HEK293 (cell line): ENCODE measurements at regions not wholly inside any gene's neighbourhood (a gene's known extent, or its start where the extent isn't known, plus 50 kb on each side); places are given as distances from the start of the nearest gene placed in this dataset.

Experiments
- CTCF ChIA-PET: fragments of 350-600 bp; formaldehyde crosslinking; extraction: SDS; loops from one replicate; lab custom pipeline; 2021; ENCODE audit warnings: antibody characterized with exemption; lab: Yijun Ruan, JAX
- POLR2A ChIA-PET: fragments of 300-600 bp; formaldehyde crosslinking; extraction: SDS; loops from one replicate; lab custom pipeline; 2020; ENCODE audit warnings: antibody characterized with exemption, inconsistent platforms; lab: Yijun Ruan, JAX
- H3K27ac ChIP-seq: fragments of 200-500 bp; sonication (Bioruptor generic); 2 replicates; pipeline ENCODE4 v1.5.1; 2014; ENCODE audit warnings: low read depth, low read length, control low read depth, inconsistent platforms; ENCODE audit errors: extremely low read depth
- H3K36me3 ChIP-seq, 2 experiments: fragments of 200-500 bp in 1 of 2; sonication (Bioruptor generic) in 1 of 2; 1 replicate in 1 of 2; 2 replicates in 1 of 2; pipeline ENCODE4 v1.5.1; 2014 to 2017; ENCODE audit warnings: inconsistent platforms in 2 of 2, low read length in 2 of 2; ENCODE audit not compliant: control insufficient read depth in 2 of 2, insufficient read depth in 1 of 2
- H3K4me1 ChIP-seq: fragments of 200-500 bp; sonication (Bioruptor generic); 2 replicates; pipeline ENCODE4 v1.5.1; 2014; ENCODE audit warnings: mild to moderate bottlenecking, low read length, inconsistent platforms; ENCODE audit not compliant: control insufficient read depth, insufficient read depth
- H3K4me3 ChIP-seq: 2 replicates; pipeline ENCODE4 v1.5.1; 2011; ENCODE audit warnings: low read depth, mild to moderate bottlenecking, control low read depth, low read length, moderate library complexity
- H3K9me3 ChIP-seq: fragments of 200-500 bp; sonication (Bioruptor generic); 2 replicates; pipeline ENCODE4 v1.5.1; 2014; ENCODE audit warnings: low read depth, low read length, inconsistent platforms; ENCODE audit not compliant: control insufficient read depth, insufficient read depth
- ELK4 ChIP-seq: IDR thresholded peaks from 2 replicates; pipeline ENCODE4 v1.6.1; 2011; ENCODE audit warnings: mild to moderate bottlenecking, low read depth, low read length, borderline replicate concordance
- MEIS1 ChIP-seq: sonication (generic); formaldehyde crosslinking; IDR thresholded peaks from 2 replicates; pipeline ENCODE4 v1.8.1; 2022; ENCODE audit warnings: missing genetic modification reagents, mild to moderate bottlenecking, borderline replicate concordance
- MYNN ChIP-seq: fragments of 450-650 bp; formaldehyde crosslinking; IDR thresholded peaks from 2 replicates; pipeline ENCODE4 v1.5.1; 2016; ENCODE audit warnings: missing biosample characterization, missing genetic modification characterization, borderline replicate concordance
- OVOL3 ChIP-seq: fragments of 450-650 bp; formaldehyde crosslinking; IDR thresholded peaks from 2 replicates; pipeline ENCODE4 v1.5.1; 2016; ENCODE audit warnings: missing biosample characterization, missing genetic modification characterization
- REPIN1 ChIP-seq: fragments of 450-650 bp; formaldehyde crosslinking; IDR thresholded peaks from 2 replicates; pipeline ENCODE4 v1.5.1; 2017; ENCODE audit warnings: missing biosample characterization, missing genetic modification characterization, low read depth
- TRIM28 ChIP-seq: IDR thresholded peaks from 2 replicates; pipeline ENCODE4 v1.6.1; 2011; ENCODE audit warnings: low read length, control low read depth, borderline replicate concordance
- ZBTB6 ChIP-seq: fragments of 450-650 bp; formaldehyde crosslinking; IDR thresholded peaks from 2 replicates; pipeline ENCODE4 v1.5.1; 2017; ENCODE audit warnings: missing biosample characterization, missing genetic modification characterization
- ZNF114 ChIP-seq: fragments of 450-650 bp; formaldehyde crosslinking; IDR thresholded peaks from 2 replicates; pipeline ENCODE4 v1.5.0; 2017; ENCODE audit warnings: missing biosample characterization, missing genetic modification characterization
- ZNF174 ChIP-seq: fragments of 450-650 bp; formaldehyde crosslinking; IDR thresholded peaks from 2 replicates; pipeline ENCODE4 v1.5.0; 2017; ENCODE audit warnings: missing biosample characterization, mild to moderate bottlenecking, missing genetic modification characterization
- ZNF211 ChIP-seq: fragments of 450-650 bp; formaldehyde crosslinking; IDR thresholded peaks from 2 replicates; pipeline ENCODE4 v1.5.1; 2016; ENCODE audit warnings: low read depth, missing biosample characterization, missing genetic modification characterization
- ZNF223 ChIP-seq: fragments of 450-650 bp; formaldehyde crosslinking; IDR thresholded peaks from 2 replicates; pipeline ENCODE4 v1.5.1; 2016; ENCODE audit warnings: missing biosample characterization, missing genetic modification characterization
- ZNF311 ChIP-seq: fragments of 450-650 bp; formaldehyde crosslinking; IDR thresholded peaks from 2 replicates; pipeline ENCODE4 v1.5.1; 2017; ENCODE audit warnings: missing biosample characterization, missing genetic modification characterization, borderline replicate concordance
- ZNF398 ChIP-seq: fragments of 450-650 bp; formaldehyde crosslinking; IDR thresholded peaks from 2 replicates; pipeline ENCODE4 v1.5.1; 2017; ENCODE audit warnings: missing biosample characterization, missing genetic modification characterization
- ZNF510 ChIP-seq: fragments of 450-650 bp; formaldehyde crosslinking; IDR thresholded peaks from 2 replicates; pipeline ENCODE4 v1.5.1; 2018; ENCODE audit warnings: mild to moderate bottlenecking, missing genetic modification characterization, missing biosample characterization; ENCODE audit not compliant: insufficient replicate concordance
- ZNF529 ChIP-seq: fragments of 450-650 bp; formaldehyde crosslinking; IDR thresholded peaks from 2 replicates; pipeline ENCODE4 v1.5.1; 2017; ENCODE audit warnings: missing genetic modification characterization, missing biosample characterization; ENCODE audit not compliant: insufficient replicate concordance
- ZNF664 ChIP-seq: fragments of 450-650 bp; formaldehyde crosslinking; IDR thresholded peaks from 2 replicates; pipeline ENCODE4 v1.5.1; 2016; ENCODE audit warnings: missing biosample characterization, missing genetic modification characterization
- ZSCAN30 ChIP-seq: fragments of 450-650 bp; IDR thresholded peaks from 2 replicates; pipeline ENCODE4 v1.5.1; 2018; ENCODE audit warnings: missing biosample characterization, mild to moderate bottlenecking, missing genetic modification characterization, moderate library complexity
- TF ChIP-seq, protein P1 (sequence below): fragments of 450-650 bp; formaldehyde crosslinking; IDR thresholded peaks from 2 replicates; pipeline ENCODE4 v1.5.1; 2016; ENCODE audit warnings: missing biosample characterization, missing genetic modification characterization
- TF ChIP-seq, protein P2 (sequence below): fragments of 450-650 bp; formaldehyde crosslinking; conservative IDR thresholded peaks from 2 replicates; pipeline ENCODE4 v1.5.1; 2016; ENCODE audit warnings: low read depth, missing biosample characterization, missing genetic modification characterization
- TF ChIP-seq, protein P3 (sequence below): fragments of 450-650 bp; formaldehyde crosslinking; IDR thresholded peaks from 2 replicates; pipeline ENCODE4 v1.5.1; 2016; ENCODE audit warnings: missing biosample characterization, missing genetic modification characterization

DNA sequence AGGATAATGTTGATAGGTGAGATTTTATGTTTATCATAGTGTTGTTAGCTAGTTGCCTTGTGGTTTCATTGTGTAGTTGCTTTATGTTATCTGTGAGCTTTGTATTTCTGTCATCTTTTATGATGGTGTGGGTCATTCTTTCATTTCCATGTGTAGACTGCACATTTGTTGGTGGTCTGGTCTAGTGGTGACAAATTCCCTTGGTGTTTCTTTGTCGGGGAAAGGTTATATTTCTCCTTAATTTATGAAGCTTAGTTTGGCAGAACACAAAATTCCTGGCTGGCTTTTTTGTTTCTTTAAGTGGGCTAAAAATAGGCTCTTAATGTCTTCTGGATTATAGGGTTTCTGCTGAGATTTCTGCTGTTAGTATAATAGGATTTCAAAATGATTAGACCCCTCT is 347.2 kb upstream of the ADAMTS5 start (continued):
- no peak for TF ChIP-seq OVOL3
- TF ChIP-seq MEIS1, result no peak
- TF ChIP-seq, protein P1, sequence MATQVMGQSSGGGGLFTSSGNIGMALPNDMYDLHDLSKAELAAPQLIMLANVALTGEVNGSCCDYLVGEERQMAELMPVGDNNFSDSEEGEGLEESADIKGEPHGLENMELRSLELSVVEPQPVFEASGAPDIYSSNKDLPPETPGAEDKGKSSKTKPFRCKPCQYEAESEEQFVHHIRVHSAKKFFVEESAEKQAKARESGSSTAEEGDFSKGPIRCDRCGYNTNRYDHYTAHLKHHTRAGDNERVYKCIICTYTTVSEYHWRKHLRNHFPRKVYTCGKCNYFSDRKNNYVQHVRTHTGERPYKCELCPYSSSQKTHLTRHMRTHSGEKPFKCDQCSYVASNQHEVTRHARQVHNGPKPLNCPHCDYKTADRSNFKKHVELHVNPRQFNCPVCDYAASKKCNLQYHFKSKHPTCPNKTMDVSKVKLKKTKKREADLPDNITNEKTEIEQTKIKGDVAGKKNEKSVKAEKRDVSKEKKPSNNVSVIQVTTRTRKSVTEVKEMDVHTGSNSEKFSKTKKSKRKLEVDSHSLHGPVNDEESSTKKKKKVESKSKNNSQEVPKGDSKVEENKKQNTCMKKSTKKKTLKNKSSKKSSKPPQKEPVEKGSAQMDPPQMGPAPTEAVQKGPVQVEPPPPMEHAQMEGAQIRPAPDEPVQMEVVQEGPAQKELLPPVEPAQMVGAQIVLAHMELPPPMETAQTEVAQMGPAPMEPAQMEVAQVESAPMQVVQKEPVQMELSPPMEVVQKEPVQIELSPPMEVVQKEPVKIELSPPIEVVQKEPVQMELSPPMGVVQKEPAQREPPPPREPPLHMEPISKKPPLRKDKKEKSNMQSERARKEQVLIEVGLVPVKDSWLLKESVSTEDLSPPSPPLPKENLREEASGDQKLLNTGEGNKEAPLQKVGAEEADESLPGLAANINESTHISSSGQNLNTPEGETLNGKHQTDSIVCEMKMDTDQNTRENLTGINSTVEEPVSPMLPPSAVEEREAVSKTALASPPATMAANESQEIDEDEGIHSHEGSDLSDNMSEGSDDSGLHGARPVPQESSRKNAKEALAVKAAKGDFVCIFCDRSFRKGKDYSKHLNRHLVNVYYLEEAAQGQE (tag by site-specific recombination), result no peak

DNA sequence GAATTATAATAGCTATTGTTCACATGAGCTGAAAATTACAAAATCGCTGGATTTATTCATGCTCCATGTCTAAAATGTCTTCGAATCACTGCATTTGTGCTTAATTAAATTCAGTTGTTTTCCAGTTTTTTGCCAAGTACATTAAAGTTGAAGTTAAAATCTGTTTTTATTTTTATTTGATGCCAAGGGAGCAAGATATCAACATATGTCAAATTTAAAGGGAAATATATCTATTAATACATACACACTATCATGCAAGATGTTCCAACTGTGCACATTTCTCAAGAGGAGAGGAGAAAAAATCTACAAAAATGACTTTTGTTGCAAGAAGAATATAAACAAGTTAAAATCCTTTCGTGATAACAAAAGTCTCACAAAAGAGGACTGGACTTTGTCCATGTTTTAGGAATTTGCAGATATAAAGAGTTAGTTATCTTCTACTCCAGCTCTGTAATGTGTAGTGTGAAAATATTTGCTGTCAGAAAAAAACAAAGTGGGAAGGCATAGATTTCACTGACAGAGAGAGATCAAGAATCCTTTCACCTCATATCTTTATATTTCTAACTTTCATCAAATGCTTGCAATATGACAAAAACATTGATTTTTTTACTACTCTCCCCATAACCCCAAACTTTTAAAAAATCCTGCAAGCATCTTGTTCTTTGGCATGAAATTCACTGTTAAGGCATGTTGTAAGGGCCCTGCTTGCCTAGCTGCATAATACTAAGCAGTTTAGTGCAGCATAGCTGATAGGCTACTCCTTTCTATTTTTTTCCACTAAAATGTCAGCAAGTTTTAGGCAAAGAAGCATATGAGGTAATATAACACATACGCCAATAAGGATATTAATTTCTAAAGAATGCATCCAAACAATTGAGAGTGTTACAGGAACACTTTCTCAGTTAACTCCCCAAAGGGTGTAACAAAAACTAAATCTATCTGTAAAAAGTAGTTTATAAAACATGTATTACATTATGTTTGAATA is 340.2 kb upstream of the ADAMTS5 start:
- no peaks in the 10 kb centered on the region for H3K36me3 ChIP-seq
- CTCF ChIA-PET, result interaction anchor here (0.7 to 1.0 kb wide), 2 partner anchors 9 to 1549 kb away, joined by 3 to 4 read pairs; no protein-coding TSS in a partner anchor
- H3K9me3 ChIP-seq, result no peaks in the 10 kb centered on the region
- TF ChIP-seq, protein P2, sequence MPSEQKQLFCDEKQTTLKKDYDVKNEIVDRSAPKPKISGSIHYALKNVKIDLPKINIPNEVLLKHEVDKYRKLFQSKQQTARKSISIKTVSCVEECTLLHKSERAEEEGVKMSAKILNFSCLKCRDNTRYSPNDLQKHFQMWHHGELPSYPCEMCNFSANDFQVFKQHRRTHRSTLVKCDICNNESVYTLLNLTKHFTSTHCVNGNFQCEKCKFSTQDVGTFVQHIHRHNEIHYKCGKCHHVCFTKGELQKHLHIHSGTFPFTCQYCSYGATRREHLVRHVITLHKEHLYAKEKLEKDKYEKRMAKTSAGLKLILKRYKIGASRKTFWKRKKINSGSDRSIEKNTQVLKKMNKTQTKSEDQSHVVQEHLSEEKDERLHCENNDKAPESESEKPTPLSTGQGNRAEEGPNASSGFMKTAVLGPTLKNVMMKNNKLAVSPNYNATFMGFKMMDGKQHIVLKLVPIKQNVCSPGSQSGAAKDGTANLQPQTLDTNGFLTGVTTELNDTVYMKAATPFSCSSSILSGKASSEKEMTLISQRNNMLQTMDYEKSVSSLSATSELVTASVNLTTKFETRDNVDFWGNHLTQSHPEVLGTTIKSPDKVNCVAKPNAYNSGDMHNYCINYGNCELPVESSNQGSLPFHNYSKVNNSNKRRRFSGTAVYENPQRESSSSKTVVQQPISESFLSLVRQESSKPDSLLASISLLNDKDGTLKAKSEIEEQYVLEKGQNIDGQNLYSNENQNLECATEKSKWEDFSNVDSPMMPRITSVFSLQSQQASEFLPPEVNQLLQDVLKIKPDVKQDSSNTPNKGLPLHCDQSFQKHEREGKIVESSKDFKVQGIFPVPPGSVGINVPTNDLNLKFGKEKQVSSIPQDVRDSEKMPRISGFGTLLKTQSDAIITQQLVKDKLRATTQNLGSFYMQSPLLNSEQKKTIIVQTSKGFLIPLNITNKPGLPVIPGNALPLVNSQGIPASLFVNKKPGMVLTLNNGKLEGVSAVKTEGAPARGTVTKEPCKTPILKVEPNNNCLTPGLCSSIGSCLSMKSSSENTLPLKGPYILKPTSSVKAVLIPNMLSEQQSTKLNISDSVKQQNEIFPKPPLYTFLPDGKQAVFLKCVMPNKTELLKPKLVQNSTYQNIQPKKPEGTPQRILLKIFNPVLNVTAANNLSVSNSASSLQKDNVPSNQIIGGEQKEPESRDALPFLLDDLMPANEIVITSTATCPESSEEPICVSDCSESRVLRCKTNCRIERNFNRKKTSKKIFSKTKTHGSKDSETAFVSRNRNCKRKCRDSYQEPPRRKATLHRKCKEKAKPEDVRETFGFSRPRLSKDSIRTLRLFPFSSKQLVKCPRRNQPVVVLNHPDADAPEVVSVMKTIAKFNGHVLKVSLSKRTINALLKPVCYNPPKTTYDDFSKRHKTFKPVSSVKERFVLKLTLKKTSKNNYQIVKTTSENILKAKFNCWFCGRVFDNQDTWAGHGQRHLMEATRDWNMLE (tag by site-specific recombination), result no peak
- TF ChIP-seq ZNF664 (no peak), MYNN (no peak), ZNF211 (tag by site-specific recombination) (no peak), ZNF311 (tag by site-specific recombination) (no peak), ZNF510 (no peak), REPIN1 (no peak), ZNF529 (no peak), ZNF398 (no peak), ELK4 (no peak), ZBTB6 (no peak), ZNF174 (tag by site-specific recombination) (no peak), ZSCAN30 (tag by site-specific recombination) (no peak), MEIS1 (no peak), TRIM28 (no peak), ZNF223 (no peak), ZNF114 (no peak)
- TF ChIP-seq, protein P3, sequence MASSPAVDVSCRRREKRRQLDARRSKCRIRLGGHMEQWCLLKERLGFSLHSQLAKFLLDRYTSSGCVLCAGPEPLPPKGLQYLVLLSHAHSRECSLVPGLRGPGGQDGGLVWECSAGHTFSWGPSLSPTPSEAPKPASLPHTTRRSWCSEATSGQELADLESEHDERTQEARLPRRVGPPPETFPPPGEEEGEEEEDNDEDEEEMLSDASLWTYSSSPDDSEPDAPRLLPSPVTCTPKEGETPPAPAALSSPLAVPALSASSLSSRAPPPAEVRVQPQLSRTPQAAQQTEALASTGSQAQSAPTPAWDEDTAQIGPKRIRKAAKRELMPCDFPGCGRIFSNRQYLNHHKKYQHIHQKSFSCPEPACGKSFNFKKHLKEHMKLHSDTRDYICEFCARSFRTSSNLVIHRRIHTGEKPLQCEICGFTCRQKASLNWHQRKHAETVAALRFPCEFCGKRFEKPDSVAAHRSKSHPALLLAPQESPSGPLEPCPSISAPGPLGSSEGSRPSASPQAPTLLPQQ, result no peak

More for the DNA sequence above, 340.2 kb upstream of the ADAMTS5 start:
- H3K27ac ChIP-seq, result no peak overlapping the region
- no peak overlapping the region for H3K4me3 ChIP-seq
- POLR2A ChIA-PET, result no interaction called here
- no peaks in the 10 kb centered on the region for H3K4me1 ChIP-seq
